ENCODE measurements at regions not wholly inside any gene's neighbourhood (a gene's known extent, or its start where the extent isn't known, plus 50 kb on each side); places are given as distances from the start of the nearest gene placed in this dataset.
"Not testable (repeated sequence)": the region's sequence is repeated elsewhere in the genome, so short reads cannot be mapped to it uniquely, and the experiment has no call there.

GRCh38 chr14:88985654-88986053 is 161.2 kb downstream of the TTC8 start:
- DNase-seq = no peak

- no peak for DNase-seq
Observed at GRCh38 chr14:88986146-88986841, 161.8 kb downstream of the TTC8 start.

- not testable (repeated sequence) for DNase-seq
Observed at GRCh38 chr14:88986908-88987307, 162.5 kb downstream of the TTC8 start.

GRCh38 chr14:88987516-88987915 is 163.1 kb downstream of the TTC8 start:
- DNase-seq = no peak

GRCh38 chr14:88989911-88990310 is 165.5 kb downstream of the TTC8 start:
- no peak for DNase-seq

GRCh38 chr14:88990856-88991255 is 166.4 kb downstream of the TTC8 start:
- no peak for DNase-seq

GRCh38 chr14:88992011-88992410 is 167.6 kb downstream of the TTC8 start:
- DNase-seq = no peak

GRCh38 chr14:88993946-88994345 is 169.5 kb downstream of the TTC8 start:
- no peak for DNase-seq

- no peak for DNase-seq
Observed at GRCh38 chr14:88995437-88996198, 171.2 kb downstream of the TTC8 start.

- no peak for DNase-seq
Observed at GRCh38 chr14:88998027-88998426, 173.6 kb downstream of the TTC8 start.

GRCh38 chr14:88999137-88999536 is 174.7 kb downstream of the TTC8 start:
- DNase-seq = no peak

GRCh38 chr14:89000007-89000942 is 175.8 kb downstream of the TTC8 start:
- DNase-seq = no peak

- no peak for DNase-seq
Observed at GRCh38 chr14:89004166-89004565, 179.7 kb downstream of the TTC8 start.

- DNase-seq = no peak
Observed at GRCh38 chr14:89007906-89008305, 183.5 kb downstream of the TTC8 start.

GRCh38 chr14:89011355-89012281 is 187.2 kb downstream of the TTC8 start:
- no peak for DNase-seq

GRCh38 chr14:89012282-89013097 is 188.0 kb downstream of the TTC8 start:
- DNase-seq = no peak

GRCh38 chr14:89013098-89013504 is 188.7 kb downstream of the TTC8 start:
- DNase-seq = no peak

GRCh38 chr14:89013698-89014568 is 189.5 kb downstream of the TTC8 start:
- no peak for DNase-seq

GRCh38 chr14:89014569-89014850 is 190.1 kb downstream of the TTC8 start:
- DNase-seq = no peak

GRCh38 chr14:89015016-89015415 is 190.6 kb downstream of the TTC8 start:
- DNase-seq = no peak

- DNase-seq = no peak
Observed at GRCh38 chr14:89017417-89017816, 193.0 kb downstream of the TTC8 start.
